ENCODE measurements at regions not wholly inside any gene's neighbourhood (a gene's known extent, or its start where the extent isn't known, plus 50 kb on each side); places are given as distances from the start of the nearest gene placed in this dataset.
"Not testable (repeated sequence)": the region's sequence is repeated elsewhere in the genome, so short reads cannot be mapped to it uniquely, and the experiment has no call there.

- TF ChIP-seq CTCF, POLR2A (IDR thresholded peaks at IDR 0.05): not testable (repeated sequence)
Measured at GRCh38 chr21:13827666-13828065, 218.1 kb downstream of the POTED start.
